ENCODE measurements at regions not wholly inside any gene's neighbourhood (a gene's known extent, or its start where the extent isn't known, plus 50 kb on each side); places are given as distances from the start of the nearest gene placed in this dataset.

- Mint-ChIP-seq H3K4me3 (ENCODE audit: unreplicated experiment) (peak overlapping the region; percentile 60), H3K27ac (ENCODE audit: low read depth, unreplicated experiment) (no peak overlapping the region), H3K27me3 (ENCODE audit: insufficient read depth, unreplicated experiment) (peaks cover 75% of the 10 kb centered on the region), H3K4me1 (ENCODE audit: insufficient read depth, unreplicated experiment) (peaks cover 5% of the 10 kb centered on the region), H3K9me3 (ENCODE audit: unreplicated experiment) (no peaks in the 10 kb centered on the region), H3K36me3 (ENCODE audit: insufficient read depth, unreplicated experiment) (no peaks in the 10 kb centered on the region)
- no TSS peak for BruUV-seq (replicated peaks)
- no peak for TF ChIP-seq CTCF (IDR thresholded peaks at IDR 0.05; ENCODE audit: unreplicated experiment)
- POLR2A ChIA-PET = no interaction called here
- intact Hi-C loops (cut with micrococcal nuclease) = loop anchor here (5.0 to 10.0 kb wide), 3 partner anchors 63 to 1091 kb away; no protein-coding TSS in a partner anchor
- CTCF ChIA-PET = interaction anchor here (0.6 to 10.4 kb wide), 18 partner anchors 9 to 1032 kb away, joined by 3 to 173 read pairs (median 4); partner anchors contain the start of gene EFNB1
- DNase-seq (ENCODE audit: unreplicated experiment) = no peak
Observed at GRCh38 chrX:69285401-69285877, 120.2 kb upstream of the PJA1 start.

GRCh38 chrX:69284491-69284890 is 119.2 kb upstream of the PJA1 start:
- POLR2A ChIA-PET = no interaction called here
- H3K36me3 Mint-ChIP-seq (ENCODE audit: insufficient read depth, unreplicated experiment) = no peaks in the 10 kb centered on the region
- intact Hi-C loops (cut with micrococcal nuclease) = loop anchor here (10.0 kb wide), 2 partner anchors 190 to 1090 kb away; no protein-coding TSS in a partner anchor

GRCh38 chrX:69282893-69283690 is 117.8 kb upstream of the PJA1 start:
- CTCF ChIA-PET = interaction anchor here (0.8 to 10.4 kb wide), 7 partner anchors 11 to 771 kb away, joined by 3 to 173 read pairs (median 4); partner anchors contain the start of gene EFNB1
- H3K4me1 Mint-ChIP-seq (ENCODE audit: insufficient read depth, unreplicated experiment) = peaks cover 5% of the 10 kb centered on the region
- no peak for TF ChIP-seq CTCF (IDR thresholded peaks at IDR 0.05; ENCODE audit: unreplicated experiment)
- no peak for DNase-seq (ENCODE audit: unreplicated experiment)
- no peak overlapping the region for H3K4me3 Mint-ChIP-seq (ENCODE audit: unreplicated experiment)
- no peak overlapping the region for H3K27ac Mint-ChIP-seq (ENCODE audit: low read depth, unreplicated experiment)
- no peaks in the 10 kb centered on the region for H3K9me3 Mint-ChIP-seq (ENCODE audit: unreplicated experiment)
- H3K27me3 Mint-ChIP-seq (ENCODE audit: insufficient read depth, unreplicated experiment) = peaks cover 71% of the 10 kb centered on the region
- POLR2A ChIA-PET = interaction anchor here (0.6 to 1.4 kb wide), 2 partner anchors 11 to 197 kb away, joined by 3 read pairs; no protein-coding TSS in a partner anchor
- H3K36me3 Mint-ChIP-seq (ENCODE audit: insufficient read depth, unreplicated experiment) = no peaks in the 10 kb centered on the region
- no TSS peak for BruUV-seq (replicated peaks)
- intact Hi-C loops (cut with micrococcal nuclease) = loop anchor here (10.0 kb wide), 2 partner anchors 188 to 1088 kb away; no protein-coding TSS in a partner anchor

More at GRCh38 chrX:69284491-69284890, 119.2 kb upstream of the PJA1 start:
- CTCF ChIA-PET = interaction anchor here (0.7 to 10.4 kb wide), 7 partner anchors 9 to 461 kb away, joined by 3 to 173 read pairs (median 7); partner anchors contain the start of gene EFNB1
- Mint-ChIP-seq H3K4me1 (ENCODE audit: insufficient read depth, unreplicated experiment) (peaks cover 5% of the 10 kb centered on the region), H3K9me3 (ENCODE audit: unreplicated experiment) (no peaks in the 10 kb centered on the region), H3K4me3 (ENCODE audit: unreplicated experiment) (no peak overlapping the region), H3K27me3 (ENCODE audit: insufficient read depth, unreplicated experiment) (peaks cover 75% of the 10 kb centered on the region), H3K27ac (ENCODE audit: low read depth, unreplicated experiment) (no peak overlapping the region)
- TF ChIP-seq CTCF (IDR thresholded peaks at IDR 0.05; ENCODE audit: unreplicated experiment) = no peak
- no peak for DNase-seq (ENCODE audit: unreplicated experiment)
- BruUV-seq (replicated peaks) = no TSS peak

- Mint-ChIP-seq H3K4me1 (ENCODE audit: insufficient read depth, unreplicated experiment) (peaks cover 5% of the 10 kb centered on the region), H3K36me3 (ENCODE audit: insufficient read depth, unreplicated experiment) (no peaks in the 10 kb centered on the region), H3K27me3 (ENCODE audit: insufficient read depth, unreplicated experiment) (peaks cover 69% of the 10 kb centered on the region), H3K9me3 (ENCODE audit: unreplicated experiment) (no peaks in the 10 kb centered on the region), H3K4me3 (ENCODE audit: unreplicated experiment) (no peak overlapping the region), H3K27ac (ENCODE audit: low read depth, unreplicated experiment) (no peak overlapping the region)
- BruUV-seq (replicated peaks) = no TSS peak
- intact Hi-C loops (cut with micrococcal nuclease) = loop anchor here (10.0 kb wide), 2 partner anchors 186 to 1086 kb away; no protein-coding TSS in a partner anchor
- CTCF ChIA-PET = interaction anchor here (0.9 to 2.0 kb wide), 3 partner anchors 8 to 452 kb away, joined by 3 to 8 read pairs (median 3); partner anchors contain the start of gene EFNB1
- DNase-seq (ENCODE audit: unreplicated experiment) = no peak
- POLR2A ChIA-PET = no interaction called here
- no peak for TF ChIP-seq CTCF (IDR thresholded peaks at IDR 0.05; ENCODE audit: unreplicated experiment)
Observed at GRCh38 chrX:69280933-69281332, 115.7 kb upstream of the PJA1 start.
